ENCODE measurements at regions not wholly inside any gene's neighbourhood (a gene's known extent, or its start where the extent isn't known, plus 50 kb on each side); places are given as distances from the start of the nearest gene placed in this dataset.
"Not testable (repeated sequence)": the region's sequence is repeated elsewhere in the genome, so short reads cannot be mapped to it uniquely, and the experiment has no call there.

GRCh38 chr4:38302910-38303309 lies 342.7 kb downstream of the PTTG2 start:
- Histone ChIP-seq H3K4me3 (IDR thresholded peaks at IDR 0.05; ENCODE audit: insufficient read depth, low read depth, low read length) (no peak overlapping the region), H4K20me1 (ENCODE audit: insufficient read depth) (no peaks in the 10 kb centered on the region), H3K27ac (no peak overlapping the region), H3K4me2 (no peak overlapping the region), H3K4me1 (ENCODE audit: low read depth, poor library complexity, severe bottlenecking) (peaks cover 23% of the 10 kb centered on the region), H3K79me2 (ENCODE audit: insufficient read depth, low read depth) (no peaks in the 10 kb centered on the region), H2AFZ (ENCODE audit: low read depth) (no peak overlapping the region), H3K27me3 (ENCODE audit: insufficient read depth, low read depth) (no peaks in the 10 kb centered on the region), H3K9ac (no peak overlapping the region), H3K36me3 (ENCODE audit: insufficient read depth) (no peaks in the 10 kb centered on the region)
- TF ChIP-seq CTCF (conservative IDR thresholded peaks at IDR 0.05; ENCODE audit: low read depth, low read length): no peak

- H3K4me3 ChIP-seq (IDR thresholded peaks at IDR 0.05; ENCODE audit: insufficient read depth, low read depth, low read length); H3K79me2 ChIP-seq (ENCODE audit: insufficient read depth, low read depth); H3K27ac ChIP-seq; H2AFZ ChIP-seq (ENCODE audit: low read depth); H3K27me3 ChIP-seq (ENCODE audit: insufficient read depth, low read depth); H4K20me1 ChIP-seq (ENCODE audit: insufficient read depth); H3K36me3 ChIP-seq (ENCODE audit: insufficient read depth); H3K9ac ChIP-seq; H3K4me2 ChIP-seq: not testable (repeated sequence)
- H3K4me1 ChIP-seq (ENCODE audit: low read depth, poor library complexity, severe bottlenecking): peaks cover 38% of the 10 kb centered on the region
Measured at GRCh38 chr4:38304460-38304859, 344.3 kb downstream of the PTTG2 start.

GRCh38 chr4:38306482-38307071 lies 346.4 kb downstream of the PTTG2 start:
- H3K27me3 ChIP-seq (ENCODE audit: insufficient read depth, low read depth): no peaks in the 10 kb centered on the region
- no peaks in the 10 kb centered on the region for H3K36me3 ChIP-seq (ENCODE audit: insufficient read depth)
- no peaks in the 10 kb centered on the region for H3K79me2 ChIP-seq (ENCODE audit: insufficient read depth, low read depth)
- peak overlapping the region; percentile 92 for H3K4me2 ChIP-seq
- H2AFZ ChIP-seq (ENCODE audit: low read depth): peak overlapping the region; percentile 41; the same call in 1 of the 2 replicates
- no peaks in the 10 kb centered on the region for H4K20me1 ChIP-seq (ENCODE audit: insufficient read depth)
- H3K4me3 ChIP-seq (IDR thresholded peaks at IDR 0.05; ENCODE audit: insufficient read depth, low read depth, low read length): no peak overlapping the region
- H3K27ac ChIP-seq: peak overlapping the region; percentile 81
- peaks cover 57% of the 10 kb centered on the region for H3K4me1 ChIP-seq (ENCODE audit: low read depth, poor library complexity, severe bottlenecking)
- no peak for TF ChIP-seq CTCF (conservative IDR thresholded peaks at IDR 0.05; ENCODE audit: low read depth, low read length)
- peak overlapping the region; percentile 39; the same call in 1 of the 2 replicates for H3K9ac ChIP-seq

GRCh38 chr4:38308728-38309311 lies 348.6 kb downstream of the PTTG2 start:
- no peaks in the 10 kb centered on the region for H3K36me3 ChIP-seq (ENCODE audit: insufficient read depth)
- H3K4me3 ChIP-seq (IDR thresholded peaks at IDR 0.05; ENCODE audit: insufficient read depth, low read depth, low read length): no peak overlapping the region
- H3K27ac ChIP-seq: peak overlapping the region; percentile 88; the same call in 1 of the 2 replicates
- H3K9ac ChIP-seq: no peak overlapping the region
- no peaks in the 10 kb centered on the region for H4K20me1 ChIP-seq (ENCODE audit: insufficient read depth)
- H3K27me3 ChIP-seq (ENCODE audit: insufficient read depth, low read depth): no peaks in the 10 kb centered on the region
- H3K4me1 ChIP-seq (ENCODE audit: low read depth, poor library complexity, severe bottlenecking): peaks cover 79% of the 10 kb centered on the region
- H3K79me2 ChIP-seq (ENCODE audit: insufficient read depth, low read depth): no peaks in the 10 kb centered on the region
- TF ChIP-seq CTCF (conservative IDR thresholded peaks at IDR 0.05; ENCODE audit: low read depth, low read length): no peak
- peak overlapping the region; percentile 92 for H3K4me2 ChIP-seq
- no peak overlapping the region for H2AFZ ChIP-seq (ENCODE audit: low read depth)

GRCh38 chr4:38309471-38309870 lies 349.3 kb downstream of the PTTG2 start:
- peak overlapping the region; percentile 88 for H3K27ac ChIP-seq
- TF ChIP-seq CTCF (conservative IDR thresholded peaks at IDR 0.05; ENCODE audit: low read depth, low read length): no peak
- H3K79me2 ChIP-seq (ENCODE audit: insufficient read depth, low read depth): no peaks in the 10 kb centered on the region
- H4K20me1 ChIP-seq (ENCODE audit: insufficient read depth): no peaks in the 10 kb centered on the region
- no peak overlapping the region for H3K4me3 ChIP-seq (IDR thresholded peaks at IDR 0.05; ENCODE audit: insufficient read depth, low read depth, low read length)
- peak overlapping the region; percentile 92 for H3K4me2 ChIP-seq
- peak overlapping the region; percentile 42; the same call in 1 of the 2 replicates for H2AFZ ChIP-seq (ENCODE audit: low read depth)
- no peaks in the 10 kb centered on the region for H3K36me3 ChIP-seq (ENCODE audit: insufficient read depth)
- H3K4me1 ChIP-seq (ENCODE audit: low read depth, poor library complexity, severe bottlenecking): peaks cover 86% of the 10 kb centered on the region
- peak overlapping the region; percentile 56; the same call in 1 of the 2 replicates for H3K9ac ChIP-seq
- H3K27me3 ChIP-seq (ENCODE audit: insufficient read depth, low read depth): no peaks in the 10 kb centered on the region

Data from KMS-11 (cell line).